IMR-90 (cell line): ENCODE measurements at regions not wholly inside any gene's neighbourhood (a gene's known extent, or its start where the extent isn't known, plus 50 kb on each side); places are given as distances from the start of the nearest gene placed in this dataset.

Source experiments
- ATAC-seq: fragments of 200-7000 bp; cut with Tn5 transposase; 2 replicates; pipeline ENCODE4 v1.9.1; 2020; ENCODE audit warnings: low read depth, mild to moderate bottlenecking, moderate library complexity
- BruUV-seq: library from RNA; stranded (reverse); fragments of 400-500 nt; replicated peaks from 2 replicates; lab custom pipeline; 2021; lab: Mats Ljungman, UMichigan
- CTCF ChIA-PET: fragments of 300-600 bp; formaldehyde crosslinking; extraction: SDS; loops from one replicate; lab custom pipeline; 2021; ENCODE audit warnings: antibody characterized with exemption; lab: Yijun Ruan, JAX
- POLR2A ChIA-PET: fragments of 300-600 bp; sonication (Branson Sonifier 250); formaldehyde crosslinking; loops from one replicate; lab custom pipeline; 2022; ENCODE audit warnings: antibody characterized with exemption; ENCODE audit not compliant: unreplicated experiment; lab: Charles Lee
- DNase-seq: peaks from one replicate; pipeline ENCODE4 v3.0.0; 2013
- H2AFZ ChIP-seq: replicated peaks from 2 replicates; pipeline ENCODE3; 2013; ENCODE audit warnings: low read length, mild to moderate bottlenecking; ENCODE audit not compliant: poor library complexity
- H2AK5ac ChIP-seq: 2 replicates; pipeline ENCODE4 v1.6.1; 2013; ENCODE audit warnings: low read depth, low read length, inconsistent platforms
- H2AK9ac ChIP-seq: replicated peaks from 2 replicates; pipeline ENCODE3; 2013; ENCODE audit warnings: mild to moderate bottlenecking, low read depth, low read length, moderate library complexity; ENCODE audit not compliant: poor library complexity
- H2BK120ac ChIP-seq: 2 replicates; pipeline ENCODE4 v1.6.1; 2013; ENCODE audit warnings: low read depth, low read length, inconsistent platforms
- H2BK15ac ChIP-seq: 3 replicates; pipeline ENCODE4 v1.6.1; 2013; ENCODE audit warnings: low read depth, low read length, inconsistent platforms
- H2BK20ac ChIP-seq: 2 replicates; pipeline ENCODE4 v1.6.1; 2013; ENCODE audit warnings: low read depth, mild to moderate bottlenecking, inconsistent platforms, low read length, moderate library complexity
- H2BK5ac ChIP-seq: 2 replicates; pipeline ENCODE4 v1.6.1; 2013; ENCODE audit warnings: mild to moderate bottlenecking, low read depth, low read length, inconsistent platforms; ENCODE audit not compliant: poor library complexity, severe bottlenecking
- H3K14ac ChIP-seq: replicated peaks from 2 replicates; pipeline ENCODE4 v1.6.1; 2013; ENCODE audit warnings: low read depth, low read length, inconsistent platforms
- H3K18ac ChIP-seq: 2 replicates; pipeline ENCODE4 v1.6.1; 2013; ENCODE audit warnings: low read depth, low read length, control low read depth
- H3K23ac ChIP-seq: 2 replicates; pipeline ENCODE4 v1.6.1; 2013; ENCODE audit warnings: low read depth, low read length, inconsistent platforms
- H3K27ac ChIP-seq: 2 replicates; pipeline ENCODE4 v1.5.1; 2013; ENCODE audit warnings: mild to moderate bottlenecking, control low read depth, low read length; ENCODE audit not compliant: insufficient read depth
- H3K27me3 ChIP-seq: 2 replicates; pipeline ENCODE4 v1.6.1; 2013; ENCODE audit warnings: low read length; ENCODE audit not compliant: control insufficient read depth, insufficient read depth
- H3K36me3 ChIP-seq: 2 replicates; pipeline ENCODE4 v1.6.1; 2013; ENCODE audit warnings: low read length, mixed read lengths; ENCODE audit not compliant: control insufficient read depth, insufficient read depth
- H3K4ac ChIP-seq: 2 replicates; pipeline ENCODE4 v1.6.1; 2013; ENCODE audit warnings: low read depth, low read length, inconsistent platforms
- H3K4me1 ChIP-seq: 2 replicates; pipeline ENCODE4 v1.6.1; 2013; ENCODE audit warnings: low read length, mixed read lengths; ENCODE audit not compliant: control insufficient read depth, insufficient read depth
- H3K4me2 ChIP-seq: 2 replicates; pipeline ENCODE4 v1.6.1; 2013; ENCODE audit warnings: low read depth, mild to moderate bottlenecking, control low read depth, low read length, moderate library complexity
- H3K4me3 ChIP-seq: 2 replicates; pipeline ENCODE4 v1.5.1; 2013; ENCODE audit warnings: low read depth, mild to moderate bottlenecking, control low read depth, low read length, moderate library complexity; ENCODE audit not compliant: insufficient read depth
- H3K56ac ChIP-seq: 2 replicates; pipeline ENCODE4 v1.6.1; 2013; ENCODE audit warnings: low read length, inconsistent platforms; ENCODE audit not compliant: insufficient read depth; ENCODE audit errors: extremely low read depth
- H3K79me1 ChIP-seq, 2 experiments: 2 replicates each; pipeline ENCODE4 v1.6.1; 2013; ENCODE audit warnings: low read length in 2 of 2, inconsistent platforms in 1 of 2, low read depth in 1 of 2
- H3K9ac ChIP-seq: 2 replicates; pipeline ENCODE4 v1.6.1; 2013; ENCODE audit warnings: low read depth, low read length, control low read depth
- H3K9me1 ChIP-seq: 2 replicates; pipeline ENCODE4 v1.6.1; 2013; ENCODE audit warnings: low read length, inconsistent platforms; ENCODE audit not compliant: insufficient read depth
- H3K9me3 ChIP-seq: 2 replicates; pipeline ENCODE4 v1.6.1; 2013; ENCODE audit warnings: low read length; ENCODE audit not compliant: control insufficient read depth, insufficient read depth
- H4K20me1 ChIP-seq: 2 replicates; pipeline ENCODE4 v1.6.1; 2013; ENCODE audit warnings: low read length, inconsistent platforms; ENCODE audit not compliant: insufficient read depth
- H4K5ac ChIP-seq: 2 replicates; pipeline ENCODE4 v1.6.1; 2013; ENCODE audit warnings: mild to moderate bottlenecking, low read depth, low read length, control low read depth
- H4K8ac ChIP-seq, 2 experiments: 2 replicates each; pipeline ENCODE4 v1.6.1; 2013; ENCODE audit warnings: low read depth in 2 of 2, low read length in 2 of 2, control low read depth in 1 of 2, inconsistent platforms in 1 of 2
- H4K91ac ChIP-seq: 2 replicates; pipeline ENCODE4 v1.6.1; 2013; ENCODE audit warnings: low read depth, low read length, inconsistent platforms; ENCODE audit not compliant: insufficient read depth
- MAFK ChIP-seq: IDR thresholded peaks from 2 replicates; pipeline ENCODE4 v1.6.1; 2012; ENCODE audit warnings: low read depth, low read length, improper control_type of control experiment
- MAZ ChIP-seq: IDR thresholded peaks from 2 replicates; pipeline ENCODE4 v1.6.1; 2012; ENCODE audit warnings: low read depth, mild to moderate bottlenecking, low read length, improper control_type of control experiment, moderate library complexity, borderline replicate concordance
- MXI1 ChIP-seq: IDR thresholded peaks from 2 replicates; pipeline ENCODE4 v1.6.1; 2012; ENCODE audit warnings: low read depth, mild to moderate bottlenecking, low read length, moderate library complexity, borderline replicate concordance
- POLR2A ChIP-seq: IDR thresholded peaks from 2 replicates; pipeline ENCODE4 v1.6.1; 2012; ENCODE audit warnings: mild to moderate bottlenecking, low read depth, low read length
- WGBS, 2 experiments: methylation state at CpG; one replicate each; pipeline versions ENCODE4 v1.1.5 to v1.1.7; 2013; ENCODE audit warnings: missing lambda C conversion rate in 2 of 2; ENCODE audit not compliant: insufficient read length in 1 of 2; ENCODE audit errors: extremely low coverage in 2 of 2; 5-methylcytosine and 5-hydroxymethylcytosine counted together
- dilution Hi-C: fragments of 300-500 bp; cut with HindIII; formaldehyde crosslinking; loops from one replicate; pipeline ENCODE4 v1.14.3; 2018; ENCODE audit warnings: low sequenced_read_pairs; ENCODE audit not compliant: unreplicated experiment
- in situ Hi-C: fragments of 300-500 bp; cut with MboI; formaldehyde crosslinking; loops from 3 replicates; pipeline ENCODE4 v1.14.3; 2019; ENCODE audit warnings: low sequenced_read_pairs, inconsistent platforms, mixed read lengths
- intact Hi-C: fragments of 100-400 bp; cut with micrococcal nuclease; formaldehyde crosslinking; loops from 2 replicates; pipeline ENCODE4 v1.10.0; 2022

- no peak overlapping the region for H2BK5ac ChIP-seq
- H4K8ac ChIP-seq, result no peak overlapping the region
- no peak overlapping the region for H3K27ac ChIP-seq
- ChIA-PET POLR2A (no interaction called here), CTCF (no interaction called here)
- ATAC-seq (no peak), DNase-seq (no peak)
- no peaks in the 10 kb centered on the region for H3K9me3 ChIP-seq
- H3K23ac ChIP-seq, result no peak overlapping the region
- no peak overlapping the region for H4K91ac ChIP-seq
- H3K9ac ChIP-seq, result no peak overlapping the region
- H2AK5ac ChIP-seq, result no peak overlapping the region
- H3K18ac ChIP-seq, result no peak overlapping the region
- H4K5ac ChIP-seq, result no peak overlapping the region
- no peak overlapping the region for H2BK15ac ChIP-seq
- H2BK120ac ChIP-seq, result no peak overlapping the region
- WGBS, 2 experiments, result no CpG with 5 or more reads among the region's 3 CpGs
- no peak overlapping the region for H2AK9ac ChIP-seq
- intact Hi-C loops (no loop called here), dilution Hi-C loops (no loop called here), in situ Hi-C loops (no loop called here)
- H3K27me3 ChIP-seq, result no peaks in the 10 kb centered on the region
- no peak overlapping the region for H2AFZ ChIP-seq
- no peaks in the 10 kb centered on the region for H3K79me1 ChIP-seq
- no peak overlapping the region for H3K56ac ChIP-seq
- H3K14ac ChIP-seq, result no peak overlapping the region
- H3K4me3 ChIP-seq, result no peak overlapping the region
- no peak overlapping the region for H3K4me2 ChIP-seq
- no peak for TF ChIP-seq MAZ
- TF ChIP-seq MAFK, result no peak
- no peak for TF ChIP-seq MXI1
- no peak for TF ChIP-seq POLR2A
- H3K4ac ChIP-seq, result no peak overlapping the region
- H3K36me3 ChIP-seq, result no peaks in the 10 kb centered on the region
- H3K9me1 ChIP-seq, result no peaks in the 10 kb centered on the region
- no peak overlapping the region for H2BK20ac ChIP-seq
- H4K20me1 ChIP-seq, result no peaks in the 10 kb centered on the region
- no TSS peak for BruUV-seq
- H3K4me1 ChIP-seq, result no peaks in the 10 kb centered on the region
Measured at GRCh38 chr3:61401359-61401758, 150.1 kb upstream of the FHIT start.
